ENCODE measurements at regions not wholly inside any gene's neighbourhood (a gene's known extent, or its start where the extent isn't known, plus 50 kb on each side); places are given as distances from the start of the nearest gene placed in this dataset.

- no peak for DNase-seq (ENCODE audit: low read depth in 2 of 2)
Observed at GRCh38 chr14:97350894-97351731, 553.9 kb downstream of the VRK1 start.

DNA sequence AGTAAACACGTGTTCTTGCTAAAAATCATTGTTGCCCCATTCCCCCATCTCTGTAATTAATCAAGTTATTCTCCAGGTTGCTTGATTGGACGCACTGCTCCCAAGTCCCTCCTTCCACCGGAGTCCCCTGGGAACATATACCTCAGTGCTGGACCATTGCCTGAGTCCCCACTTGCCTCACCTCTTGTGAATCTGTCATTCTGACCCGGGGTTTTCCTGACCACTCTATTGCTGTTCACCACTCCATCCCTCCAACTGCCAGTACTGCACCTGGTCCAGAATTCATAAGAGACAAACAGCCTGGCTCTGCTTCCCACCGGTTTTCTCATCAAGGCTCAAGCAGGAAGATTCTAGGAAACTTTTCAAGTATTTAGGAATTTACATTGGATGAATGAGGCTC is 555.9 kb downstream of the VRK1 start:
- no peak for DNase-seq (ENCODE audit: low read depth in 2 of 2)

- DNase-seq (ENCODE audit: low read depth in 2 of 2) = no peak
Observed at GRCh38 chr14:97354119-97354722, 557.0 kb downstream of the VRK1 start.

GRCh38 chr14:97359341-97359740 is 562.2 kb downstream of the VRK1 start:
- no peak for DNase-seq (ENCODE audit: low read depth in 2 of 2)

DNA sequence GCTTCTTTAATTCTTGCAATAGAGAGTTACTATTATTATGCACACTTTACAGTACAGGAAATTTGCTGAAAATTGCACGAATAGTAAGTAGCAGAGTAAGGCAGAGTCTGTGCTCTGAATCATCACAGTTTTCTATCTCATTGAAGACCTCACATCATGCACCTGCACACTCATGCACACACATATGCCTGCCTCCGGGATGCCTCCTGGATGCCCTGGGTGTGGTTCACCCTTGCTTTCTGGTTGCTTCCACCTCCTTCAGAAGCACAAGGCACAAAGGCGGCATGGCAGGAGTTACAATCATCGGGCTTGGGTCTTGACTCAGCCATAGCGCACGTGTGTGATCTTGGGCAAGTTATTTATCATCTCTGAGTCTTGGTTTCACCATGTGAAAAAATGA is 564.0 kb downstream of the VRK1 start:
- DNase-seq (ENCODE audit: low read depth in 2 of 2) = no peak

DNA sequence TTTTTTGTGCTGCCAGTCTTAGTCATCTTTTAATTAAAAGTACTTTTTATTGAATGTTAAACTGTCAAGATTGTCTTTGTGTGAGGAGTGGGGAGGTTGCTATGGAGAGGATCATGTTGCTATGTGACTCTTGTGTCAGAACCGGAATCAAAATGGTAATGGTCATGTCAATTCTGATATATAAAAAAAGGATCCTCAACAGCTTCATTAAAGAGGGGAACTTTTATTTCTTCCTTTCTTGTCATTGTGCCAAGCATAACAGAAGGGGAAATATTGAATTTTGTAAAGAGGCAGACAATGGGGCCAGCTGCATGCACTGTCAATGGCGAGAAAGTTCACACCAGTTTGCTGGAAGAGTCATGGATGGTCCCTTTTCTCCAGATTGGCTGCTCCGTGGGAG is 564.8 kb downstream of the VRK1 start:
- no peak for DNase-seq (ENCODE audit: low read depth in 2 of 2)

DNA sequence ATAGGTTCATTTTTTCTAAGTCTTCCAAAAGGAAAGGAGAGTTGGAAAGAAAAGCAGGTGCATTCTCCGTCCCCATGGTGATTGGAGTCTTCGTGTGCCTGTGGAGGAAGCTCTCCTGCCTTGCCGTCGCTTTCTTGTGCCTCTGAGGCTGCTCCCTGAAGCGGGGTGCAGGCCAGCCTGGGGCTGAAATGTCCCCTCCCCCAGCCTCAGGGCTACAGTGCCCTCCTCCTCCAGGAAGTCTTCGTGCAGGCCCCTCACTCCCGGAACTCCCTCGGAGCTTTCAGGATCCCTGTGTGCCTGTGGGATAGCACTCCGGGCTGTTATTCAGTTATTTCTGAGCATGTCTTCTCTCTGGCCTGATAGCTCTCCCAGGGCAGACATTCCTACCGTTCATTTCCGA is 569.2 kb downstream of the VRK1 start:
- no peak for DNase-seq (ENCODE audit: low read depth in 2 of 2)

DNA sequence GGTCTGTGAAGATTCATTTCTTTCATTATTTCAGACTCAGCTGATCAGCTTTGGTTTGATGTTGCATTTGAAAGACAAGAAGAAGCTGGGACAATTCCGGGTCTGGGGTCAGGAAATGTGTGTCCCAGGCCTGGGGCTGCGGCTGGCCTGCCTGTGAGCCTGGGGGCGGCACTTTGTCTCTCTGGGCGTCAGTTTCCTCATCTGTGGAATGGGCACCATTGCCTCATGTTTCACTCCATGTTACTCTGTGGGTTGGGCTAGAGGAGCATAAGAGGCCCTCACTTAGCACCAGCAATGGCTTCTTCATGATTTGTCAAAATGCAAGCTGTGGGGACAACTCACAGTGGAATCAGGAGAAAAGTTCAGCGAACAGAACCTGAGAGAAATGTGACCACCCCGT is 570.1 kb downstream of the VRK1 start:
- no peak for DNase-seq (ENCODE audit: low read depth in 2 of 2)

- no peak for DNase-seq (ENCODE audit: low read depth in 2 of 2)
Observed at GRCh38 chr14:97368049-97368448, 570.9 kb downstream of the VRK1 start.

DNA sequence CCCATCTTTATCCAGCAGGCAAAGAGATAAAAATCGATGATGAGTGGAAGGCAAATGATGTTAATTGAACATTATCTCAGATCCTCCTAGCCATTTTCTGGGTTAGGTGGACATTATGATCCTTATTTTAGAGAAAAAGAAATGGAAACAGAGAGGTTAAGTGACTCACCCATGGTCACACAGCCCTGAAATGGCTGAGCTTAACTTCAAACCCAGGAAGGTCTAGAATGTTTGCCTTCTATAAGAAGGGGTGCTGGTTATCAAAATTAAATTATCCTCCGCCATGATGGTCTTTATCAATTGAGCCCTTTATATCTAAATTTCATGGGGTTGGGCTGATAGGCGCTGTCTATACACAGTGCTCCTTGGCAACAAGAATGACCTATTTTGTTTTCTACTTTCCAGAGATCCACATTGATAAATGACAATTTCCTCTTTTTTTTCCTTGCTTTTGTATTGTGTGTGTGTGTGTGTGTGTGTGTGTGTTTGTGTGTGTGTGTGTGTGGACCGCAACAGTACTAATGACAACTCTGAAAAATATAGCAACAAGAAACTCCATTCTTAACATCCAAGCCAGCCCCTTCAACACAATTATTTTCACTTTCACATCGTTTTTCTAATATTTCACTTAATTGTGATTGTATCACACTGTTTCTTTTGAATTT is 571.9 kb downstream of the VRK1 start:
- DNase-seq (ENCODE audit: low read depth in 2 of 2) = no peak

- DNase-seq (ENCODE audit: low read depth in 2 of 2) = no peak
Observed at GRCh38 chr14:97369901-97370300, 572.7 kb downstream of the VRK1 start.

- no peak for DNase-seq (ENCODE audit: low read depth in 2 of 2)
Observed at GRCh38 chr14:97376310-97376709, 579.1 kb downstream of the VRK1 start.

- DNase-seq (ENCODE audit: low read depth in 2 of 2) = no peak
Observed at GRCh38 chr14:97377550-97377949, 580.4 kb downstream of the VRK1 start.

DNA sequence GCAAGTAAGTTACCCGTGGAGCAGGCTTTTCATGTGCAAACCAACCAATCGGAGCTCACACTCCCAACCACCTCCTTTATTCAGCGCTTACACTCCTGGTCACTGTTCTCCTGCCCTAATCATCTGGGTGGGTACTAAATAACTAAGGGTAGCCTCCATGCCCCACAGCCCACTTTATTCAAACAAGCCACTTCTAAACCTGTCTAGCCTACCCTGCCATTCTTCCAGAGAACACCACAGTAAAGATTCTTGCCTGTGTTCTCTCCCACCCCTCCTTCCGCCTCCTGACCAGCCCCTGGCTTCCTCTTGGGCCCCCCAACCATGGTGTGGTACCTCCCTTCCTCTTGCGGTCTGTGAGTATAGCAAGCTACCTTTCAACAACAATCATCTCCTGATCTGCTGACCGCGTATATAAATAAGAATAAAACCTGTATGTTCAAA is 581.9 kb downstream of the VRK1 start:
- DNase-seq (ENCODE audit: low read depth in 2 of 2) = no peak

GRCh38 chr14:97380539-97380941 is 583.4 kb downstream of the VRK1 start:
- no peak for DNase-seq (ENCODE audit: low read depth in 2 of 2)

DNA sequence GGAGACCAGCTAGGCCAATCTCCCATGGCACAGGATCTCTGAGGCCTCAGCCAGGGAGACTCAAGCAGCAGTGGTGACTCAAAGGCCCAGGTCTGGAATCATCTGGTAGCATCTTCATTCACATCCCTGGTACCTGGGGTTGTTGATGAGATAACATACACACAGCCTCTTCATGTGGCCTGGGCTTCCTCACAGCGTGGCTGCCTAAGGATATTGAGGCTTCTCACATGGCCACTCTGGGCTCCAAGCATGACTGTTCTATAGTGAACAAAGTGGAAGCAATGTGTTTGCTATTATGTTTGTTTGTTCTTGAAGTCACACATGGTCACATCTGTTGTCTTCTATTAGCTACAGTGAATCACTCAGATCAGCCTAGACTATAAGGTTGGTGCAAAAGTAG is 584.1 kb downstream of the VRK1 start:
- no peak for DNase-seq (ENCODE audit: low read depth in 2 of 2)

- DNase-seq (ENCODE audit: low read depth in 2 of 2) = no peak
Observed at GRCh38 chr14:97382616-97383226, 585.5 kb downstream of the VRK1 start.

GRCh38 chr14:97385727-97386126 is 588.5 kb downstream of the VRK1 start:
- DNase-seq (ENCODE audit: low read depth in 2 of 2) = no peak

GRCh38 chr14:97387252-97387874 is 590.2 kb downstream of the VRK1 start:
- DNase-seq (ENCODE audit: low read depth in 2 of 2) = no peak

- no peak for DNase-seq (ENCODE audit: low read depth in 2 of 2)
Observed at GRCh38 chr14:97388408-97388807, 591.2 kb downstream of the VRK1 start.

DNA sequence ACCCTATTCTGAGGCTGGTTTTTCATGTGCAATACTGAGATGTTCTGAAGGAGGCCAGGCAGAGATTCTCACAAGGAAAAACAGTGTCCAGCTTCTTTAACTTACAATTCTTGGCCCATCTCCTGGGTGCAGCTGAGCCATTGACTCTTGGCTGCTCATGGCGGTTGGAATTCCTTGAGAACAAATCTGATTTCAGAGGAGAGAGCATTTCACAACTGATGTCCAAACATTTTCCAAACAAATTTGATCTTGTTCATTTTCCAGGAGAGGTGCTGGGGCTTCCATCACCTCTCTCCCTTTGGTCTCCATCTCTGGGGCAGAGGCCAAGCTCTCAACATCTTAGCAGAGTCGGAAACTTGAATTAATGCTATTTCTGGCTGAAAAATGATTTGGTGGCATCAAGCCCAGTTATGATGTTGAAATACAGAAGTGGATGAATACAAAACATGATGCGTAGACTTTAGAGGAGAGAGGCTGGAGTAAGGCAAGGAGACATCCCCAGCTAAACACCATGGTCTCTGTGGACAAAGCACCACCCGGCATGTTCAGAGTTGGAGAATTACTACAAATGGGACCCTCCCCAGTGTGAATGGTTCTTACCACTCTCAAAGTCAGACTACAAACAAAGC is 593.0 kb downstream of the VRK1 start:
- no peak for DNase-seq (ENCODE audit: low read depth in 2 of 2)

- DNase-seq (ENCODE audit: low read depth in 2 of 2) = no peak
Observed at GRCh38 chr14:97393244-97393643, 596.1 kb downstream of the VRK1 start.

Measured in fibroblast of skin of left quadriceps (primary cell).